IMR-90 (cell line): ENCODE measurements at regions not wholly inside any gene's neighbourhood (a gene's known extent, or its start where the extent isn't known, plus 50 kb on each side); places are given as distances from the start of the nearest gene placed in this dataset.

Experiments
- ATAC-seq: fragments of 200-7000 bp; cut with Tn5 transposase; 2 replicates; pipeline ENCODE4 v1.9.1; 2020; ENCODE audit warnings: low read depth, mild to moderate bottlenecking, moderate library complexity
- BruUV-seq: library from RNA; stranded (reverse); fragments of 400-500 nt; replicated peaks from 2 replicates; lab custom pipeline; 2021; lab: Mats Ljungman, UMichigan
- CTCF ChIA-PET: fragments of 300-600 bp; formaldehyde crosslinking; extraction: SDS; loops from one replicate; lab custom pipeline; 2021; ENCODE audit warnings: antibody characterized with exemption; lab: Yijun Ruan, JAX
- POLR2A ChIA-PET: fragments of 300-600 bp; sonication (Branson Sonifier 250); formaldehyde crosslinking; loops from one replicate; lab custom pipeline; 2022; ENCODE audit warnings: antibody characterized with exemption; ENCODE audit not compliant: unreplicated experiment; lab: Charles Lee
- DNase-seq: peaks from one replicate; pipeline ENCODE4 v3.0.0; 2013
- H2AFZ ChIP-seq: replicated peaks from 2 replicates; pipeline ENCODE3; 2013; ENCODE audit warnings: low read length, mild to moderate bottlenecking; ENCODE audit not compliant: poor library complexity
- H2AK5ac ChIP-seq: 2 replicates; pipeline ENCODE4 v1.6.1; 2013; ENCODE audit warnings: low read depth, low read length, inconsistent platforms
- H2AK9ac ChIP-seq: replicated peaks from 2 replicates; pipeline ENCODE3; 2013; ENCODE audit warnings: mild to moderate bottlenecking, low read depth, low read length, moderate library complexity; ENCODE audit not compliant: poor library complexity
- H2BK120ac ChIP-seq: 2 replicates; pipeline ENCODE4 v1.6.1; 2013; ENCODE audit warnings: low read depth, low read length, inconsistent platforms
- H2BK15ac ChIP-seq: 3 replicates; pipeline ENCODE4 v1.6.1; 2013; ENCODE audit warnings: low read depth, low read length, inconsistent platforms
- H2BK20ac ChIP-seq: 2 replicates; pipeline ENCODE4 v1.6.1; 2013; ENCODE audit warnings: low read depth, mild to moderate bottlenecking, inconsistent platforms, low read length, moderate library complexity
- H2BK5ac ChIP-seq: 2 replicates; pipeline ENCODE4 v1.6.1; 2013; ENCODE audit warnings: mild to moderate bottlenecking, low read depth, low read length, inconsistent platforms; ENCODE audit not compliant: poor library complexity, severe bottlenecking
- H3K14ac ChIP-seq: replicated peaks from 2 replicates; pipeline ENCODE4 v1.6.1; 2013; ENCODE audit warnings: low read depth, low read length, inconsistent platforms
- H3K18ac ChIP-seq: 2 replicates; pipeline ENCODE4 v1.6.1; 2013; ENCODE audit warnings: low read depth, low read length, control low read depth
- H3K23ac ChIP-seq: 2 replicates; pipeline ENCODE4 v1.6.1; 2013; ENCODE audit warnings: low read depth, low read length, inconsistent platforms
- H3K27ac ChIP-seq: 2 replicates; pipeline ENCODE4 v1.5.1; 2013; ENCODE audit warnings: mild to moderate bottlenecking, control low read depth, low read length; ENCODE audit not compliant: insufficient read depth
- H3K27me3 ChIP-seq: 2 replicates; pipeline ENCODE4 v1.6.1; 2013; ENCODE audit warnings: low read length; ENCODE audit not compliant: control insufficient read depth, insufficient read depth
- H3K36me3 ChIP-seq: 2 replicates; pipeline ENCODE4 v1.6.1; 2013; ENCODE audit warnings: low read length, mixed read lengths; ENCODE audit not compliant: control insufficient read depth, insufficient read depth
- H3K4ac ChIP-seq: 2 replicates; pipeline ENCODE4 v1.6.1; 2013; ENCODE audit warnings: low read depth, low read length, inconsistent platforms
- H3K4me1 ChIP-seq: 2 replicates; pipeline ENCODE4 v1.6.1; 2013; ENCODE audit warnings: low read length, mixed read lengths; ENCODE audit not compliant: control insufficient read depth, insufficient read depth
- H3K4me2 ChIP-seq: 2 replicates; pipeline ENCODE4 v1.6.1; 2013; ENCODE audit warnings: low read depth, mild to moderate bottlenecking, control low read depth, low read length, moderate library complexity
- H3K4me3 ChIP-seq: 2 replicates; pipeline ENCODE4 v1.5.1; 2013; ENCODE audit warnings: low read depth, mild to moderate bottlenecking, control low read depth, low read length, moderate library complexity; ENCODE audit not compliant: insufficient read depth
- H3K56ac ChIP-seq: 2 replicates; pipeline ENCODE4 v1.6.1; 2013; ENCODE audit warnings: low read length, inconsistent platforms; ENCODE audit not compliant: insufficient read depth; ENCODE audit errors: extremely low read depth
- H3K79me1 ChIP-seq, 2 experiments: 2 replicates each; pipeline ENCODE4 v1.6.1; 2013; ENCODE audit warnings: low read length in 2 of 2, inconsistent platforms in 1 of 2, low read depth in 1 of 2
- H3K9ac ChIP-seq: 2 replicates; pipeline ENCODE4 v1.6.1; 2013; ENCODE audit warnings: low read depth, low read length, control low read depth
- H3K9me1 ChIP-seq: 2 replicates; pipeline ENCODE4 v1.6.1; 2013; ENCODE audit warnings: low read length, inconsistent platforms; ENCODE audit not compliant: insufficient read depth
- H3K9me3 ChIP-seq: 2 replicates; pipeline ENCODE4 v1.6.1; 2013; ENCODE audit warnings: low read length; ENCODE audit not compliant: control insufficient read depth, insufficient read depth
- H4K20me1 ChIP-seq: 2 replicates; pipeline ENCODE4 v1.6.1; 2013; ENCODE audit warnings: low read length, inconsistent platforms; ENCODE audit not compliant: insufficient read depth
- H4K5ac ChIP-seq: 2 replicates; pipeline ENCODE4 v1.6.1; 2013; ENCODE audit warnings: mild to moderate bottlenecking, low read depth, low read length, control low read depth
- H4K8ac ChIP-seq, 2 experiments: 2 replicates each; pipeline ENCODE4 v1.6.1; 2013; ENCODE audit warnings: low read depth in 2 of 2, low read length in 2 of 2, control low read depth in 1 of 2, inconsistent platforms in 1 of 2
- H4K91ac ChIP-seq: 2 replicates; pipeline ENCODE4 v1.6.1; 2013; ENCODE audit warnings: low read depth, low read length, inconsistent platforms; ENCODE audit not compliant: insufficient read depth
- BHLHE40 ChIP-seq: fragments of 150-350 bp; IDR thresholded peaks from 2 replicates; pipeline ENCODE4 v1.6.1; 2016; ENCODE audit warnings: mild to moderate bottlenecking, low read depth, low read length
- CEBPB ChIP-seq: IDR thresholded peaks from 2 replicates; pipeline ENCODE4 v1.6.1; 2012; ENCODE audit warnings: low read depth, low read length, improper control_type of control experiment
- CHD1 ChIP-seq: IDR thresholded peaks from 2 replicates; pipeline ENCODE4 v1.6.1; 2012; ENCODE audit warnings: low read depth, low read length, improper control_type of control experiment
- FOS ChIP-seq: fragments of 150-350 bp; IDR thresholded peaks from 2 replicates; pipeline ENCODE4 v1.6.1; 2016; ENCODE audit warnings: low read depth, low read length
- MAFK ChIP-seq: IDR thresholded peaks from 2 replicates; pipeline ENCODE4 v1.6.1; 2012; ENCODE audit warnings: low read depth, low read length, improper control_type of control experiment
- MAZ ChIP-seq: IDR thresholded peaks from 2 replicates; pipeline ENCODE4 v1.6.1; 2012; ENCODE audit warnings: low read depth, mild to moderate bottlenecking, low read length, improper control_type of control experiment, moderate library complexity, borderline replicate concordance
- MXI1 ChIP-seq: IDR thresholded peaks from 2 replicates; pipeline ENCODE4 v1.6.1; 2012; ENCODE audit warnings: low read depth, mild to moderate bottlenecking, low read length, moderate library complexity, borderline replicate concordance
- NFE2L2 ChIP-seq: fragments of 150-350 bp; IDR thresholded peaks from 2 replicates; pipeline ENCODE4 v1.6.1; 2016; ENCODE audit warnings: low read depth, mild to moderate bottlenecking, low read length
- POLR2A ChIP-seq: IDR thresholded peaks from 2 replicates; pipeline ENCODE4 v1.6.1; 2012; ENCODE audit warnings: mild to moderate bottlenecking, low read depth, low read length
- RAD21 ChIP-seq: IDR thresholded peaks from 2 replicates; pipeline ENCODE4 v1.6.1; 2012; ENCODE audit warnings: low read length, improper control_type of control experiment
- RCOR1 ChIP-seq: IDR thresholded peaks from 2 replicates; pipeline ENCODE4 v1.6.1; 2012; ENCODE audit warnings: mild to moderate bottlenecking, low read length, improper control_type of control experiment; ENCODE audit not compliant: insufficient replicate concordance
- RFX5 ChIP-seq: IDR thresholded peaks from 2 replicates; pipeline ENCODE4 v1.8.0; 2012; ENCODE audit warnings: low read depth, mild to moderate bottlenecking, low read length, moderate library complexity
- WGBS, 2 experiments: methylation state at CpG; one replicate each; pipeline versions ENCODE4 v1.1.5 to v1.1.7; 2013; ENCODE audit warnings: missing lambda C conversion rate in 2 of 2; ENCODE audit not compliant: insufficient read length in 1 of 2; ENCODE audit errors: extremely low coverage in 2 of 2; 5-methylcytosine and 5-hydroxymethylcytosine counted together
- dilution Hi-C: fragments of 300-500 bp; cut with HindIII; formaldehyde crosslinking; loops from one replicate; pipeline ENCODE4 v1.14.3; 2018; ENCODE audit warnings: low sequenced_read_pairs; ENCODE audit not compliant: unreplicated experiment
- in situ Hi-C: fragments of 300-500 bp; cut with MboI; formaldehyde crosslinking; loops from 3 replicates; pipeline ENCODE4 v1.14.3; 2019; ENCODE audit warnings: low sequenced_read_pairs, inconsistent platforms, mixed read lengths
- intact Hi-C: fragments of 100-400 bp; cut with micrococcal nuclease; formaldehyde crosslinking; loops from 2 replicates; pipeline ENCODE4 v1.10.0; 2022
- TF ChIP-seq, protein P1 (sequence below): conservative IDR thresholded peaks from 2 replicates; pipeline ENCODE4 v1.5.1; 2012; ENCODE audit warnings: mild to moderate bottlenecking, low read depth, low read length, improper control_type of control experiment
- TF ChIP-seq, protein P2 (sequence below): fragments of 150-350 bp; IDR thresholded peaks from 2 replicates; pipeline ENCODE4 v1.6.1; 2017; ENCODE audit warnings: mild to moderate bottlenecking, antibody characterized with exemption, low read length, low read depth

DNA sequence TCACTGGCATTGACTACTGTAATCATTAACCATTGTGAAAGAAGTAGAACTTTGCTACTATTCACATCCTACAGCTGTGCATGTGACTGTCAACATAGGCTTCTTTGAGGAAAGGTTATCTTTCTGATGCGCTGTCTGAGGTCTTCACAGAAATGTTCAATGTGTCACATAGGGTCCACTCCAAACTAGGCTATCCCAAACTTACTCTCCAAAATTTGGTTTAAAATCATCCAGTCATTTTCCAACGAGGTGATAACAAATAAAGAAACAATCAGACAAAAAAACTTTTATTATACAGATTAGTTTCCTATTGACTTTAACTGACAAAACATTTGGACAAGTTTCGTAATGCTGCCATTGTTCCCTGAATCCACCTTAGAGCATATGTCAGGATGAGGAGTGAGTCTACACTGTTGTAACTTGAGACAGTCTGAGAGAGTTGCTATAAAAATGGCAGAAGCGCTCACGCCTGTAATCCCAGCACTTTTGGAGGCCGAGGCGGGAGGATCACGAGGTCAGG lies 511.6 kb downstream of the PLOD2 start:
- Histone ChIP-seq H3K23ac (no peak overlapping the region), H2BK20ac (no peak overlapping the region), H2AK5ac (no peak overlapping the region), H3K14ac (no peak overlapping the region), H2BK5ac (no peak overlapping the region), H3K9me3 (peaks cover 2% of the 10 kb centered on the region; the same call in 1 of the 2 replicates), H3K4ac (no peak overlapping the region), H2AFZ (no peak overlapping the region), H4K5ac (no peak overlapping the region), H2BK120ac (no peak overlapping the region), H3K4me2 (no peak overlapping the region), H3K27ac (no peak overlapping the region), H3K79me1 (no peaks in the 10 kb centered on the region), H3K9me1 (no peaks in the 10 kb centered on the region), H3K18ac (no peak overlapping the region), H3K56ac (no peak overlapping the region), H4K91ac (no peak overlapping the region), H3K4me1 (no peaks in the 10 kb centered on the region), H4K20me1 (no peaks in the 10 kb centered on the region), H4K8ac (no peak overlapping the region), H3K9ac (no peak overlapping the region), H3K36me3 (no peaks in the 10 kb centered on the region), H3K27me3 (no peaks in the 10 kb centered on the region), H3K4me3 (no peak overlapping the region), H2AK9ac (no peak overlapping the region), H2BK15ac (no peak overlapping the region)
- in situ Hi-C loops, result no loop called here
- CTCF ChIA-PET, result no interaction called here
- no CpG with 5 or more reads among the region's 8 CpGs for WGBS, 2 experiments
- no peak for ATAC-seq
- POLR2A ChIA-PET, result no interaction called here
- no peak for DNase-seq
- TF ChIP-seq MXI1 (no peak), CHD1 (no peak), RFX5 (no peak), BHLHE40 (no peak), NFE2L2 (no peak), RCOR1 (no peak), CEBPB (no peak), POLR2A (no peak), MAFK (no peak), RAD21 (no peak), FOS (no peak), MAZ (no peak)
- TF ChIP-seq, protein P1, sequence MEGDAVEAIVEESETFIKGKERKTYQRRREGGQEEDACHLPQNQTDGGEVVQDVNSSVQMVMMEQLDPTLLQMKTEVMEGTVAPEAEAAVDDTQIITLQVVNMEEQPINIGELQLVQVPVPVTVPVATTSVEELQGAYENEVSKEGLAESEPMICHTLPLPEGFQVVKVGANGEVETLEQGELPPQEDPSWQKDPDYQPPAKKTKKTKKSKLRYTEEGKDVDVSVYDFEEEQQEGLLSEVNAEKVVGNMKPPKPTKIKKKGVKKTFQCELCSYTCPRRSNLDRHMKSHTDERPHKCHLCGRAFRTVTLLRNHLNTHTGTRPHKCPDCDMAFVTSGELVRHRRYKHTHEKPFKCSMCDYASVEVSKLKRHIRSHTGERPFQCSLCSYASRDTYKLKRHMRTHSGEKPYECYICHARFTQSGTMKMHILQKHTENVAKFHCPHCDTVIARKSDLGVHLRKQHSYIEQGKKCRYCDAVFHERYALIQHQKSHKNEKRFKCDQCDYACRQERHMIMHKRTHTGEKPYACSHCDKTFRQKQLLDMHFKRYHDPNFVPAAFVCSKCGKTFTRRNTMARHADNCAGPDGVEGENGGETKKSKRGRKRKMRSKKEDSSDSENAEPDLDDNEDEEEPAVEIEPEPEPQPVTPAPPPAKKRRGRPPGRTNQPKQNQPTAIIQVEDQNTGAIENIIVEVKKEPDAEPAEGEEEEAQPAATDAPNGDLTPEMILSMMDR, result no peak
- TF ChIP-seq, protein P2, sequence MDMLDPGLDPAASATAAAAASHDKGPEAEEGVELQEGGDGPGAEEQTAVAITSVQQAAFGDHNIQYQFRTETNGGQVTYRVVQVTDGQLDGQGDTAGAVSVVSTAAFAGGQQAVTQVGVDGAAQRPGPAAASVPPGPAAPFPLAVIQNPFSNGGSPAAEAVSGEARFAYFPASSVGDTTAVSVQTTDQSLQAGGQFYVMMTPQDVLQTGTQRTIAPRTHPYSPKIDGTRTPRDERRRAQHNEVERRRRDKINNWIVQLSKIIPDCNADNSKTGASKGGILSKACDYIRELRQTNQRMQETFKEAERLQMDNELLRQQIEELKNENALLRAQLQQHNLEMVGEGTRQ, result no peak
- no TSS peak for BruUV-seq
- dilution Hi-C loops, result no loop called here
- intact Hi-C loops, result loop anchor here (2.0 kb wide), 1 partner anchor 1191 kb away; no protein-coding TSS in a partner anchor
